GM12878 (cell line): ENCODE measurements at regions not wholly inside any gene's neighbourhood (a gene's known extent, or its start where the extent isn't known, plus 50 kb on each side); places are given as distances from the start of the nearest gene placed in this dataset.

Source experiments
- ATAC-seq: fragments of 200-7000 bp; cut with Tn5 transposase; 3 replicates; pipeline ENCODE4 v1.9.1; 2020; ENCODE audit warnings: mild to moderate bottlenecking, moderate library complexity
- BruUV-seq: library from RNA; stranded (reverse); fragments of 400-500 nt; replicated peaks from 2 replicates; lab custom pipeline; 2021; lab: Mats Ljungman, UMichigan
- CTCF ChIA-PET: fragments of 300-600 bp; sonication (Branson Sonifier 250); formaldehyde crosslinking; extraction: SDS; loops from one replicate; lab custom pipeline; 2021; ENCODE audit warnings: inconsistent platforms; lab: Yijun Ruan, JAX
- POLR2A ChIA-PET: fragments of 350-600 bp; formaldehyde crosslinking; extraction: SDS; loops from one replicate; lab custom pipeline; 2021; ENCODE audit warnings: inconsistent platforms; lab: Charles Lee
- RAD21 ChIA-PET: fragments of 300-600 bp; sonication (Branson Sonifier 250); formaldehyde crosslinking; loops from one replicate; lab custom pipeline; 2023; ENCODE audit warnings: antibody characterized with exemption; ENCODE audit not compliant: unreplicated experiment; lab: Charles Lee
- SMC1A ChIA-PET: fragments of 300-600 bp; sonication (Branson Sonifier 250); formaldehyde crosslinking; loops from one replicate; lab custom pipeline; 2023; ENCODE audit not compliant: unreplicated experiment, uncharacterized antibody; lab: Charles Lee
- DNase-seq: peaks from one replicate; pipeline ENCODE4 v3.0.0-alpha.2; 2011; ENCODE audit warnings: low read depth, low spot score
- FAIRE-seq: peaks from 3 replicates; lab custom pipeline; 2011; peaks lifted over from hg19 to GRCh38; lab: Jason Lieb, UNC
- H2AFZ ChIP-seq: 2 replicates; pipeline ENCODE4 v1.6.0; 2011; ENCODE audit warnings: low read depth, low read length, control low read depth; ENCODE audit not compliant: control insufficient read depth
- H3K27ac ChIP-seq: 2 replicates; pipeline ENCODE4 v1.5.1; 2011; ENCODE audit warnings: control low read depth; ENCODE audit not compliant: control insufficient read depth, insufficient read depth
- H3K27me3 ChIP-seq, 2 experiments: replicated peaks in 1 of 2; 2 replicates each; pipeline versions ENCODE4 v1.6.0 to v1.6.1; 2011; ENCODE audit warnings: low read length in 1 of 2; ENCODE audit not compliant: control insufficient read depth in 2 of 2, insufficient read depth in 2 of 2
- H3K36me3 ChIP-seq, 2 experiments: 2 replicates each; pipeline ENCODE4 v1.5.1; 2011; ENCODE audit warnings: low read length in 1 of 2; ENCODE audit not compliant: control insufficient read depth in 2 of 2, insufficient read depth in 2 of 2
- H3K4me1 ChIP-seq: 2 replicates; pipeline ENCODE4 v1.6.1; 2011; ENCODE audit warnings: mild to moderate bottlenecking, low read length, moderate library complexity, mixed read lengths; ENCODE audit not compliant: control insufficient read depth, insufficient read depth
- H3K4me2 ChIP-seq: 2 replicates; pipeline ENCODE4 v1.6.0; 2011; ENCODE audit warnings: control low read depth; ENCODE audit not compliant: control insufficient read depth, insufficient read depth
- H3K4me3 ChIP-seq: fragments of 200-600 bp; sonication (generic); 2 replicates; pipeline ENCODE4 v1.5.1; 2016
- H3K79me2 ChIP-seq: 2 replicates; pipeline ENCODE4 v1.6.0; 2011; ENCODE audit warnings: low read length; ENCODE audit not compliant: control insufficient read depth, insufficient read depth
- H3K9ac ChIP-seq: 2 replicates; pipeline ENCODE4 v1.8.0; 2011; ENCODE audit warnings: low read length, control low read depth, mixed read lengths; ENCODE audit not compliant: control insufficient read depth, insufficient read depth
- H3K9me3 ChIP-seq: replicated peaks from 3 replicates; pipeline ENCODE4 v1.5.1; 2011; ENCODE audit warnings: mild to moderate bottlenecking, low read length; ENCODE audit not compliant: control insufficient read depth, insufficient read depth
- H4K20me1 ChIP-seq: 2 replicates; pipeline ENCODE4 v1.6.0; 2011; ENCODE audit not compliant: control insufficient read depth, insufficient read depth
- BHLHE40 ChIP-seq, 2 experiments: fragments of 450-650 bp in 1 of 2; IDR thresholded peaks; 2 replicates each; pipeline ENCODE4 v1.6.1; 2011 to 2017; ENCODE audit warnings: low read depth in 2 of 2, borderline replicate concordance in 1 of 2, improper control_type of control experiment in 1 of 2, low read length in 1 of 2, mild to moderate bottlenecking in 1 of 2
- BRCA1 ChIP-seq: IDR thresholded peaks from 2 replicates; pipeline ENCODE4 v1.6.1; 2011; ENCODE audit warnings: low read depth, low read length, improper control_type of control experiment
- CBFB ChIP-seq: IDR thresholded peaks from 2 replicates; pipeline ENCODE4 v1.6.1; 2016; ENCODE audit warnings: antibody characterized with exemption, low read depth
- CREB1 ChIP-seq: IDR thresholded peaks from 2 replicates; pipeline ENCODE4 v1.6.1; 2012; ENCODE audit warnings: low read depth, mild to moderate bottlenecking, inconsistent platforms
- EED ChIP-seq: sonication (generic); IDR thresholded peaks from 2 replicates; pipeline ENCODE4 v1.6.1; 2016; ENCODE audit warnings: antibody characterized with exemption, low read depth
- IKZF2 ChIP-seq, 2 experiments: fragments of 450-650 bp; IDR thresholded peaks; 2 replicates each; pipeline ENCODE4 v1.6.1; 2017; ENCODE audit warnings: mild to moderate bottlenecking in 2 of 2, moderate library complexity in 2 of 2
- NFYB ChIP-seq: IDR thresholded peaks from 2 replicates; pipeline ENCODE4 v1.6.1; 2011; ENCODE audit warnings: low read depth, mild to moderate bottlenecking, low read length, improper control_type of control experiment, moderate library complexity; ENCODE audit not compliant: insufficient read depth
- RBBP5 ChIP-seq: fragments of 200-600 bp; sonication (generic); conservative IDR thresholded peaks from 2 replicates; pipeline ENCODE4 v1.6.1; 2016
- SREBF1 ChIP-seq: IDR thresholded peaks from 2 replicates; pipeline ENCODE4 v1.6.1; 2012; ENCODE audit warnings: mild to moderate bottlenecking, low read length
- SREBF2 ChIP-seq: IDR thresholded peaks from 2 replicates; pipeline ENCODE4 v1.6.1; 2012; ENCODE audit warnings: mild to moderate bottlenecking, low read length
- SUZ12 ChIP-seq: fragments of 200-600 bp; sonication (generic); IDR thresholded peaks from one replicate; pipeline ENCODE4 v1.6.1; 2018; ENCODE audit warnings: antibody characterized with exemption, mild to moderate bottlenecking; ENCODE audit not compliant: unreplicated experiment
- TCF7 ChIP-seq: IDR thresholded peaks from 2 replicates; pipeline ENCODE4 v1.6.1; 2014; ENCODE audit warnings: antibody characterized with exemption, borderline replicate concordance
- YY1 ChIP-seq: IDR thresholded peaks from 2 replicates; pipeline ENCODE4 v1.6.1; 2011; ENCODE audit warnings: low read depth, mild to moderate bottlenecking, low read length
- ZBED1 ChIP-seq: IDR thresholded peaks from 2 replicates; pipeline ENCODE4 v1.6.1; 2016; ENCODE audit warnings: borderline replicate concordance
- ZZZ3 ChIP-seq: IDR thresholded peaks from 2 replicates; pipeline ENCODE4 v1.6.1; 2011; ENCODE audit warnings: low read depth; ENCODE audit not compliant: control insufficient read depth, insufficient read length
- in situ Hi-C: fragments of 300-500 bp; cut with MboI; formaldehyde crosslinking; loops from 9 replicates; pipeline ENCODE4 v1.14.3; 2018; ENCODE audit warnings: mixed read lengths
- intact Hi-C: fragments of 100-400 bp; cut with micrococcal nuclease; formaldehyde crosslinking; loops from one replicate; pipeline ENCODE4 v1.14.2; 2022; ENCODE audit not compliant: unreplicated experiment
- TF ChIP-seq, protein P1 (sequence below): fragments of 450-650 bp; IDR thresholded peaks from 2 replicates; pipeline ENCODE4 v1.6.1; 2017; ENCODE audit warnings: mild to moderate bottlenecking, low read depth, inconsistent platforms; ENCODE audit not compliant: poor library complexity, severe bottlenecking
- TF ChIP-seq, protein P2 (sequence below): fragments of 450-650 bp; IDR thresholded peaks from 2 replicates; pipeline ENCODE4 v1.6.1; 2014; ENCODE audit warnings: mild to moderate bottlenecking
- TF ChIP-seq, protein P3 (sequence below): fragments of 450-650 bp; IDR thresholded peaks from 2 replicates; pipeline ENCODE4 v1.6.1; 2018; ENCODE audit warnings: borderline replicate concordance, mild to moderate bottlenecking; ENCODE audit not compliant: partially characterized antibody
- TF ChIP-seq, protein P4 (sequence below): fragments of 450-650 bp; IDR thresholded peaks from 2 replicates; pipeline ENCODE4 v1.6.1; 2017; ENCODE audit warnings: antibody characterized with exemption, mild to moderate bottlenecking, moderate library complexity

DNA sequence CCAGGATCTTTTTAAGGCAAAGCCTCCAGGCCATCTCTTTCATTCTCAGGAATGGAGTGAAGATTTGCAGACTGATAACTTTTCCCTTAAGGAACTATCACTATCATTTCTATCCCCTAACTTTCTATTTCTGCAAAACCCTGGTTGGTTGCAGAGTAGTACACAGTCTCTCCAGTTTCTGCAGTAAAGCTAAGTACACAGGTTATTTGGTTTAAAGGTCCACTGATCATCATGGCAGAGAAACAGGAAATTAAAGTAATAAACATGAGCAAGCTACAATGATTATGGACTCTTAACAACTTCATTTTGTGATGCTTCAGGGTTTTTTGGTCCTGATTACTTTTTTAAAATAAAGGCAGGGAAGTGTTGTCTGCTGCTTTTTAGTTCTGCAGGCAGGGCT is 890.0 kb upstream of the DDX18 start:
- H4K20me1 ChIP-seq: no peaks in the 10 kb centered on the region
- H3K27me3 ChIP-seq: no peaks in the 10 kb centered on the region
- ChIA-PET POLR2A (no interaction called here), SMC1A (no interaction called here), RAD21 (no interaction called here), CTCF (interaction anchor here (0.8 kb wide), 1 partner anchor 13 kb away, joined by 3 read pairs; no protein-coding TSS in a partner anchor)
- intact Hi-C loops: no loop called here
- H2AFZ ChIP-seq: no peak overlapping the region
- no peak overlapping the region for H3K4me3 ChIP-seq
- no peak overlapping the region for H3K27ac ChIP-seq
- H3K9me3 ChIP-seq: no peaks in the 10 kb centered on the region
- no peak for FAIRE-seq
- no peak overlapping the region for H3K4me2 ChIP-seq
- no peaks in the 10 kb centered on the region for H3K4me1 ChIP-seq
- in situ Hi-C loops: no loop called here
- no peaks in the 10 kb centered on the region for H3K36me3 ChIP-seq
- no TSS peak for BruUV-seq
- no peak for ATAC-seq
- no peaks in the 10 kb centered on the region for H3K79me2 ChIP-seq
- DNase-seq: no peak
- no peak overlapping the region for H3K9ac ChIP-seq
- TF ChIP-seq, protein P1, sequence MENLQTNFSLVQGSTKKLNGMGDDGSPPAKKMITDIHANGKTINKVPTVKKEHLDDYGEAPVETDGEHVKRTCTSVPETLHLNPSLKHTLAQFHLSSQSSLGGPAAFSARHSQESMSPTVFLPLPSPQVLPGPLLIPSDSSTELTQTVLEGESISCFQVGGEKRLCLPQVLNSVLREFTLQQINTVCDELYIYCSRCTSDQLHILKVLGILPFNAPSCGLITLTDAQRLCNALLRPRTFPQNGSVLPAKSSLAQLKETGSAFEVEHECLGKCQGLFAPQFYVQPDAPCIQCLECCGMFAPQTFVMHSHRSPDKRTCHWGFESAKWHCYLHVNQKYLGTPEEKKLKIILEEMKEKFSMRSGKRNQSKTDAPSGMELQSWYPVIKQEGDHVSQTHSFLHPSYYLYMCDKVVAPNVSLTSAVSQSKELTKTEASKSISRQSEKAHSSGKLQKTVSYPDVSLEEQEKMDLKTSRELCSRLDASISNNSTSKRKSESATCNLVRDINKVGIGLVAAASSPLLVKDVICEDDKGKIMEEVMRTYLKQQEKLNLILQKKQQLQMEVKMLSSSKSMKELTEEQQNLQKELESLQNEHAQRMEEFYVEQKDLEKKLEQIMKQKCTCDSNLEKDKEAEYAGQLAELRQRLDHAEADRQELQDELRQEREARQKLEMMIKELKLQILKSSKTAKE: no peak
- TF ChIP-seq, protein P2, sequence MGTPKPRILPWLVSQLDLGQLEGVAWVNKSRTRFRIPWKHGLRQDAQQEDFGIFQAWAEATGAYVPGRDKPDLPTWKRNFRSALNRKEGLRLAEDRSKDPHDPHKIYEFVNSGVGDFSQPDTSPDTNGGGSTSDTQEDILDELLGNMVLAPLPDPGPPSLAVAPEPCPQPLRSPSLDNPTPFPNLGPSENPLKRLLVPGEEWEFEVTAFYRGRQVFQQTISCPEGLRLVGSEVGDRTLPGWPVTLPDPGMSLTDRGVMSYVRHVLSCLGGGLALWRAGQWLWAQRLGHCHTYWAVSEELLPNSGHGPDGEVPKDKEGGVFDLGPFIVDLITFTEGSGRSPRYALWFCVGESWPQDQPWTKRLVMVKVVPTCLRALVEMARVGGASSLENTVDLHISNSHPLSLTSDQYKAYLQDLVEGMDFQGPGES: no peak
- no peak for TF ChIP-seq SREBF2
- no peak for TF ChIP-seq BHLHE40 (IDR thresholded peaks at IDR 0.05; ENCODE audit: borderline replicate concordance in 1 of 2, low read depth in 2 of 2, low read length in 1 of 2)
- TF ChIP-seq YY1: no peak
- TF ChIP-seq SREBF1: no peak
- TF ChIP-seq CBFB: no peak
- TF ChIP-seq EED: no peak
- TF ChIP-seq, protein P3, sequence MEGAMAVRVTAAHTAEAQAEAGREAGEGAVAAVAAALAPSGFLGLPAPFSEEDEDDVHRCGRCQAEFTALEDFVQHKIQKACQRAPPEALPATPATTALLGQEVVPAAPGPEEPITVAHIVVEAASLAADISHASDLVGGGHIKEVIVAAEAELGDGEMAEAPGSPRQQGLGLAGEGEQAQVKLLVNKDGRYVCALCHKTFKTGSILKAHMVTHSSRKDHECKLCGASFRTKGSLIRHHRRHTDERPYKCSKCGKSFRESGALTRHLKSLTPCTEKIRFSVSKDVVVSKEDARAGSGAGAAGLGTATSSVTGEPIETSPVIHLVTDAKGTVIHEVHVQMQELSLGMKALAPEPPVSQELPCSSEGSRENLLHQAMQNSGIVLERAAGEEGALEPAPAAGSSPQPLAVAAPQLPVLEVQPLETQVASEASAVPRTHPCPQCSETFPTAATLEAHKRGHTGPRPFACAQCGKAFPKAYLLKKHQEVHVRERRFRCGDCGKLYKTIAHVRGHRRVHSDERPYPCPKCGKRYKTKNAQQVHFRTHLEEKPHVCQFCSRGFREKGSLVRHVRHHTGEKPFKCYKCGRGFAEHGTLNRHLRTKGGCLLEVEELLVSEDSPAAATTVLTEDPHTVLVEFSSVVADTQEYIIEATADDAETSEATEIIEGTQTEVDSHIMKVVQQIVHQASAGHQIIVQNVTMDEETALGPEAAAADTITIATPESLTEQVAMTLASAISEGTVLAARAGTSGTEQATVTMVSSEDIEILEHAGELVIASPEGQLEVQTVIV: no peak
- TF ChIP-seq ZBED1: no peak
- TF ChIP-seq, protein P4, sequence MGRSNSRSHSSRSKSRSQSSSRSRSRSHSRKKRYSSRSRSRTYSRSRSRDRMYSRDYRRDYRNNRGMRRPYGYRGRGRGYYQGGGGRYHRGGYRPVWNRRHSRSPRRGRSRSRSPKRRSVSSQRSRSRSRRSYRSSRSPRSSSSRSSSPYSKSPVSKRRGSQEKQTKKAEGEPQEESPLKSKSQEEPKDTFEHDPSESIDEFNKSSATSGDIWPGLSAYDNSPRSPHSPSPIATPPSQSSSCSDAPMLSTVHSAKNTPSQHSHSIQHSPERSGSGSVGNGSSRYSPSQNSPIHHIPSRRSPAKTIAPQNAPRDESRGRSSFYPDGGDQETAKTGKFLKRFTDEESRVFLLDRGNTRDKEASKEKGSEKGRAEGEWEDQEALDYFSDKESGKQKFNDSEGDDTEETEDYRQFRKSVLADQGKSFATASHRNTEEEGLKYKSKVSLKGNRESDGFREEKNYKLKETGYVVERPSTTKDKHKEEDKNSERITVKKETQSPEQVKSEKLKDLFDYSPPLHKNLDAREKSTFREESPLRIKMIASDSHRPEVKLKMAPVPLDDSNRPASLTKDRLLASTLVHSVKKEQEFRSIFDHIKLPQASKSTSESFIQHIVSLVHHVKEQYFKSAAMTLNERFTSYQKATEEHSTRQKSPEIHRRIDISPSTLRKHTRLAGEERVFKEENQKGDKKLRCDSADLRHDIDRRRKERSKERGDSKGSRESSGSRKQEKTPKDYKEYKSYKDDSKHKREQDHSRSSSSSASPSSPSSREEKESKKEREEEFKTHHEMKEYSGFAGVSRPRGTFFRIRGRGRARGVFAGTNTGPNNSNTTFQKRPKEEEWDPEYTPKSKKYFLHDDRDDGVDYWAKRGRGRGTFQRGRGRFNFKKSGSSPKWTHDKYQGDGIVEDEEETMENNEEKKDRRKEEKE: no peak
- no peak for TF ChIP-seq RBBP5
- no peak for TF ChIP-seq ZZZ3
- TF ChIP-seq CREB1: no peak
- TF ChIP-seq TCF7: no peak
- no peak for TF ChIP-seq NFYB
- no peak for TF ChIP-seq SUZ12
- TF ChIP-seq BRCA1: no peak
- no peak for TF ChIP-seq IKZF2 (IDR thresholded peaks at IDR 0.05)
